Peyer's patch (tissue), 4 donors: ENCODE measurements at regions not wholly inside any gene's neighbourhood (a gene's known extent, or its start where the extent isn't known, plus 50 kb on each side); places are given as distances from the start of the nearest gene placed in this dataset.

Source experiments
- POLR2A ChIP-seq, 2 donors: fragments of 450-650 bp; IDR thresholded peaks; one replicate each; pipeline ENCODE4 v1.5.1; 2017; ENCODE audit warnings: antibody characterized with exemption in 2 of 2, mild to moderate bottlenecking in 2 of 2, moderate library complexity in 2 of 2
- TF ChIP-seq, protein P1 (sequence below), 6 experiments: fragments of 450-650 bp in 4 of 6; fragments of 200-600 bp in 2 of 6; sonication (generic) in 1 of 6; IDR thresholded peaks; one replicate each; pipeline ENCODE4 v1.5.1; 2017 to 2019; ENCODE audit warnings: antibody characterized with exemption in 6 of 6, mild to moderate bottlenecking in 3 of 6, moderate library complexity in 1 of 6

DNA sequence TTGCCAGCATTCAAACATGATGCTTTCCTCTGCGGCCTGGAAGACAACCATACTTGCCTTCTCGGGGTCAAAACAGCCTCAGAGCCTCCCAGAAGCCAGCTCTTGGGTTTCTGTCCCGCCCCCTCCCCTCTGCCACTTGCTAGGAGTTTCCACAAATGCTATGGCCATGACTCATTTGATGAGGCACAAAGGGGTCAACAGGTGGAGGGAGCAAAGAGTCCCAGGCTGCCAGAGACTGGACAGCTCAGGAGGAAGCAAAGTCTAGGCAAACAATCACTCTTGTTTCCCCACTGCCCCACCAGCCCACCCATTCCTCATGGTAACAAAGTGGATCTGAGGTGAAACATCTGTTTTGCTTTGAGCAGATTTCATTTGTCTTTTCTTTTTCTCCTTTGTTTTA lies 551.1 kb downstream of the TNS1 start:
- TF ChIP-seq, protein P1, sequence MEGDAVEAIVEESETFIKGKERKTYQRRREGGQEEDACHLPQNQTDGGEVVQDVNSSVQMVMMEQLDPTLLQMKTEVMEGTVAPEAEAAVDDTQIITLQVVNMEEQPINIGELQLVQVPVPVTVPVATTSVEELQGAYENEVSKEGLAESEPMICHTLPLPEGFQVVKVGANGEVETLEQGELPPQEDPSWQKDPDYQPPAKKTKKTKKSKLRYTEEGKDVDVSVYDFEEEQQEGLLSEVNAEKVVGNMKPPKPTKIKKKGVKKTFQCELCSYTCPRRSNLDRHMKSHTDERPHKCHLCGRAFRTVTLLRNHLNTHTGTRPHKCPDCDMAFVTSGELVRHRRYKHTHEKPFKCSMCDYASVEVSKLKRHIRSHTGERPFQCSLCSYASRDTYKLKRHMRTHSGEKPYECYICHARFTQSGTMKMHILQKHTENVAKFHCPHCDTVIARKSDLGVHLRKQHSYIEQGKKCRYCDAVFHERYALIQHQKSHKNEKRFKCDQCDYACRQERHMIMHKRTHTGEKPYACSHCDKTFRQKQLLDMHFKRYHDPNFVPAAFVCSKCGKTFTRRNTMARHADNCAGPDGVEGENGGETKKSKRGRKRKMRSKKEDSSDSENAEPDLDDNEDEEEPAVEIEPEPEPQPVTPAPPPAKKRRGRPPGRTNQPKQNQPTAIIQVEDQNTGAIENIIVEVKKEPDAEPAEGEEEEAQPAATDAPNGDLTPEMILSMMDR (IDR thresholded peaks at IDR 0.05), result no peak
- no peak for TF ChIP-seq POLR2A (IDR thresholded peaks at IDR 0.05)
